MG63 (cell line): ENCODE measurements at regions not wholly inside any gene's neighbourhood (a gene's known extent, or its start where the extent isn't known, plus 50 kb on each side); places are given as distances from the start of the nearest gene placed in this dataset.

ENCODE experiments used
- DNase-seq: peaks from one replicate; pipeline ENCODE4 v3.0.0-alpha.2; 2020
- H3K27me3 ChIP-seq: fragments of 250-450 bp; sonication (Bioruptor Pico); 2 replicates; pipeline ENCODE4 v1.5.1; 2020; ENCODE audit warnings: mild to moderate bottlenecking, moderate library complexity
- H3K36me3 ChIP-seq: fragments of 250-450 bp; sonication (Bioruptor Pico); 2 replicates; pipeline ENCODE4 v1.5.1; 2020; ENCODE audit warnings: mild to moderate bottlenecking, moderate library complexity
- H3K4me3 ChIP-seq: fragments of 250-450 bp; sonication (Bioruptor Pico); 2 replicates; pipeline ENCODE4 v1.5.1; 2020; ENCODE audit warnings: mild to moderate bottlenecking, moderate library complexity
- H3K9me3 ChIP-seq: fragments of 250-450 bp; sonication (Bioruptor Pico); 2 replicates; pipeline ENCODE4 v1.5.1; 2020; ENCODE audit warnings: mild to moderate bottlenecking, moderate library complexity

- Histone ChIP-seq H3K4me3 (no peak overlapping the region), H3K27me3 (peaks cover 7% of the 10 kb centered on the region), H3K9me3 (0 out of 2 replicates have a peak, but pooled peaks cover 2% of the 10 kb centered on the region), H3K36me3 (no peaks in the 10 kb centered on the region)
- no peak for DNase-seq
Observed at GRCh38 chr20:52619101-52619500, 353.1 kb upstream of the TSHZ2 start.

GRCh38 chr20:52616629-52617028, 355.5 kb upstream of the TSHZ2 start:
- Histone ChIP-seq H3K36me3 (no peaks in the 10 kb centered on the region), H3K9me3 (0 out of 2 replicates have a peak, but pooled peaks cover 2% of the 10 kb centered on the region), H3K4me3 (no peak overlapping the region), H3K27me3 (peaks cover 7% of the 10 kb centered on the region)
- no peak for DNase-seq

DNA sequence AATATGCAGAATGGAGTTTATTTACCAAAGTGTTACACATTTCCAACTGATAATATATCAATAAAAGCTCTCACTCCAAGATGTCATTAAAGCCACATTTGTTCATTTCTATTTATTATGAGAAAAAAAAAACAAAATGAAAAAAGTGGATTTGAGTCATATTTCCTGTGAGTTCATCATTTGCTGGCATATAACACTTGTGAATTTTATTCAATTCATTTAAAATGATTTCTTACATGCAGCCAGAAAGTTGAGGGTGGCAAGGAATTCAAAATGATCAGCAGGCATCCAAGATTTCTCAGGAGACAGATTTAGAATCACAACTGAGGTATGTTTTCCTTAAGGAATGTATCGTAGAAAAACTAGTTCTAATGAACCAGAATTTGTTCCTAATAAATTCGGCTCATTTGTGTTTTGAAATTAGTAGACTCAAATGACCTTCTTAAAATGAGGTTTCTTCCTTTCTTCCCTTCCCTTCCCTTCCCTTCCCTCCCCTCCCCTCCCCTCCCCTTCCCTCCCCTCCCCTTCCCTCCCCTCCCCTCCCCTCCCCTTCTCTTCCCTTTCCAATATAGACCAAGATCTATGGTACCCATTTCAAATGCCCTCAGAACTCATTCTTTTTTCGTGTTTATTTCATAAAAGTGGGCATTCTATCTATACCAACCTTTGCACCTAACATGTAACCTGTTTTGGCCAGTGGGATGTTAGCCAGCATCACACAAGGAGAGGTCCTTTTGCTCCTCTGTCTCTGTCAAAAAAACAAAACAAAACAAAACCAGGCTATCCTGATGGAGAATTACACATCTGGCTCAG, 357.9 kb upstream of the TSHZ2 start:
- Histone ChIP-seq H3K27me3 (peaks cover 7% of the 10 kb centered on the region), H3K36me3 (no peaks in the 10 kb centered on the region), H3K9me3 (0 out of 2 replicates have a peak, but pooled peaks cover 2% of the 10 kb centered on the region), H3K4me3 (no peak overlapping the region)
- no peak for DNase-seq

DNA sequence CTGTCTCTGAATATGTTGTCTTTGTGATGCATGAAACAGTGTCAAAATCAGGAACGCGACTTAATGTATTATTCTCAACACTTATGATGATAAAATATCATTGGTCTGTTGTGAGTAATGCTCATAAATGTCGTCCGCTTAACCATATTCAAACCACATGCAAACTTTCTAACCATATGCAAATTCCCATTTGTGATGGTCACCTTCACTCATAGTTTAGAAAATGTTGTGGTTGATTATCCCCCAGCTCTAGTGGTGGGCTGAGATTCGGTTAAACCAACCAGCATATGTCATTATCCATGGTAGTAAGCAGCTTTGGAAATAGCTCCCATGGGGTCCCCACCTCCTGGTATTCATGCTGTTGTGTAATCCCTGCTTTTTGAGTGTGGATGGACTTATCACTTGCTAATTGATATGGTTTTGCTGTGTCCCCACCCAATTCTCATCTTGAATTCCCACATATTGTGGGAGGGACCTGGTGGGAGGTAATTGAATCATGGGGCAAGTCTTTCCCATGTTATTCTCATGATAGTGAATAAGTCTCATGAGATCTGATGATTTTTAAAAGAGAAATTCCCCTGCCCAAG, 360.0 kb upstream of the TSHZ2 start:
- Histone ChIP-seq H3K36me3 (no peaks in the 10 kb centered on the region), H3K9me3 (0 out of 2 replicates have a peak, but pooled peaks cover 2% of the 10 kb centered on the region)

DNA sequence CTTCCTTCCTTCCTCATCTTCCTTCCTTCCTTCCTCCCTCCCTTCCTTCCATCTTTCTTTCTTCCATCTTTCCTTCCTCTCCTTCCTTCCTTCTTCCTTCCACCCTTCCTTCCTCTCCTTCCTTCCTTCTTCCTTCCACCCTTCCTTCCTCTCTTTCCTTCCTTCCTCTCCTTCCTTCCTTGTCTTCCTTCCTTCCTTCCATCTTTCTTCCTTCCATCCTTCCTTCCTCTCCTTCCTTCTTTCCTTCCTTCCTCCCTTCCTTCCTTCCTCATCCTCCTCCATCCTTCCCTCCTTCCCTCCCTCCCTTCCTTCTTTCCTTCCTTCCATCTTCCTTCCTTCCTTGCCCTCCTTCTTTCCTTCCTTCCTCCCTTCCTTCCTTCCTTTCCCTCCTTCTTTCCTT, 361.4 kb upstream of the TSHZ2 start:
- no peaks in the 10 kb centered on the region for H3K36me3 ChIP-seq
- H3K9me3 ChIP-seq = 0 out of 2 replicates have a peak, but pooled peaks cover 2% of the 10 kb centered on the region
- DNase-seq = no peak
- H3K4me3 ChIP-seq = no peak overlapping the region
- peaks cover 6% of the 10 kb centered on the region for H3K27me3 ChIP-seq

More for the DNA sequence above, 360.0 kb upstream of the TSHZ2 start:
- Histone ChIP-seq H3K27me3 (peaks cover 7% of the 10 kb centered on the region), H3K4me3 (no peak overlapping the region)
- no peak for DNase-seq

- no peaks in the 10 kb centered on the region for H3K36me3 ChIP-seq
- H3K27me3 ChIP-seq = no peaks in the 10 kb centered on the region; the same call in 1 of the 2 replicates
- H3K9me3 ChIP-seq = no peaks in the 10 kb centered on the region
- H3K4me3 ChIP-seq = no peak overlapping the region
- no peak for DNase-seq
Observed at GRCh38 chr20:52601295-52601971, 370.7 kb upstream of the TSHZ2 start.

- H3K36me3 ChIP-seq = no peaks in the 10 kb centered on the region
- no peaks in the 10 kb centered on the region for H3K27me3 ChIP-seq
- no peak overlapping the region for H3K4me3 ChIP-seq
- DNase-seq = no peak
- H3K9me3 ChIP-seq = no peaks in the 10 kb centered on the region
Observed at GRCh38 chr20:52596256-52596655, 375.9 kb upstream of the TSHZ2 start.

DNA sequence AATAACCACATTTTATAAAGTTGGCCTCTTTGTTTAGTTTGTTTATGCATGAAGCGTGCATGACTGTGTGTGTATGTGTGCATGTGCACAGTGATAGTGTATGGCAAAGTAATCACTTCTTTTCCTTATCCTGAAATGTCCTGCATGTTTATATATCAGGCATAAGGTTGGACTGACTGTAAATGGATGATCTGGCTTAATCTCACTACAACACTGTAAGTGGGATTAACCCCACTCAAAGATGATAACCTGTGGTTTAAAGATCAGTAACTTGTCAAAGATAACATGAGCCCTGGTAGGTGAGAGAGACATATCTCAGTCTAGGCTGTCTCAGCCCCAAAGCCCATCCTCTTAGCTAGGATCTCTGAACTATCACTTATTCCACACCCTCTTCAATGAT, 376.6 kb upstream of the TSHZ2 start:
- no peaks in the 10 kb centered on the region for H3K27me3 ChIP-seq
- no peak overlapping the region for H3K4me3 ChIP-seq
- H3K36me3 ChIP-seq = no peaks in the 10 kb centered on the region
- H3K9me3 ChIP-seq = no peaks in the 10 kb centered on the region
- no peak for DNase-seq

DNA sequence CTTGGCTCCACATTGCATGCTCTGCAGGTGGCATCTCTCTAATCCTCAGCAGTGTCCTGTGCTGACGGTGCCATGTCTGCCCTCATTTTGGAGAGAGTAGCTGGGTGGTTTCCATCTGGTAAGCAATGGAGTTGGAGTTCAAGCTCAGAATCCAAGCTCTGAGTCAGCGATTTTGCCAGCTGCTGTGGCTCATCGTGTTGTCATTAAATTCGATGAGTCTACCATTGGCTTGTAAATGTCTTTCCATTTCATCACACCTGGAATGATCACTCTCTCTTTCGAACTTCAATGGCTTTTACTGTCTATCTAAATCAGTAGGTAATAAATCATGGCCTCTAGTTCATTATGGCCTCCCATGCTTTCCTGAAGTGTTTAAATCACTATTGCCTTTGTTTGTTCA, 378.5 kb upstream of the TSHZ2 start:
- Histone ChIP-seq H3K27me3 (no peaks in the 10 kb centered on the region), H3K9me3 (no peaks in the 10 kb centered on the region), H3K36me3 (no peaks in the 10 kb centered on the region), H3K4me3 (no peak overlapping the region)
- DNase-seq = no peak

DNA sequence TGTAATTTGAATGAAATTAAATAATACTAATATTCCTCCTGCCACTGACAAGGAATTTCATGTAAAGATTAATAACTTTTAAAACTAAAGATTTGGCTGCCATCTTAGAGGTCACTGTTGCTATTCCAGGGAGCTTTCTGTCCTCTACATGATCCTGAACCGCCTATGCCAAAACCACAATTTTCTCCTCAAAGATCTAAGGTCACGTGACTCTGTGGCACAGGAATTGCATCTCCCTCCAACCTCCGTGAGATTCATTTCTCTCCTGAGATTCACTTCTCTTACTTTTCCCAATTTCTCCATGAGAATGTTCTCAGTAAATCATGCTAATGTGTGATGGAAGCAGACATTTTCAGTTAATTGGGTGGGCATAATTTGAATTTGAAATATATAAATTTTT, 379.6 kb upstream of the TSHZ2 start:
- Histone ChIP-seq H3K36me3 (no peaks in the 10 kb centered on the region), H3K27me3 (no peaks in the 10 kb centered on the region; the same call in 1 of the 2 replicates)

DNA sequence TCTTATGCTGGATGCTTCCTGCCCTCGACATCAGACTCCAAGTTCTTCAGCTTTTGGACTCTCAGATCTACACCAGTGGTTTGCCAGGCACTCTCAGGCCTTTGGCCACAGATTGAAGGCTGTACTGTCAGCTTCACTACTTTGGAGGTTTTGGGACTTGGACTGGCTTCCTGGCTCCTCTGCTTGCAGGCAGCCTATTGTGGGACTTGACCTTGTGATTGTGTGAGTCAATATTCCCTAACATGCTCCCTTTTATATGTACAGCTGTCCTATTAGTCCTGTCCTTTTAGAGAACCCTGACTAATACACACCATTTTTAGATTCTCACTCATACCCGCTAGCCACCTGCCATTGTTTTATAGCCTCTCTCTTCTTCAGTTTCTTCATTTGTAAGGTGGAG, 382.1 kb upstream of the TSHZ2 start:
- H3K4me3 ChIP-seq = no peak overlapping the region
- H3K27me3 ChIP-seq = no peaks in the 10 kb centered on the region; the same call in 1 of the 2 replicates
- DNase-seq = no peak
- no peaks in the 10 kb centered on the region for H3K9me3 ChIP-seq
- H3K36me3 ChIP-seq = no peaks in the 10 kb centered on the region

More for the DNA sequence above, 379.6 kb upstream of the TSHZ2 start:
- DNase-seq = no peak
- Histone ChIP-seq H3K9me3 (no peaks in the 10 kb centered on the region), H3K4me3 (no peak overlapping the region)

GRCh38 chr20:52589251-52589812, 382.8 kb upstream of the TSHZ2 start:
- H3K27me3 ChIP-seq = no peaks in the 10 kb centered on the region; the same call in 1 of the 2 replicates
- no peaks in the 10 kb centered on the region for H3K36me3 ChIP-seq
- no peak overlapping the region for H3K4me3 ChIP-seq
- no peaks in the 10 kb centered on the region for H3K9me3 ChIP-seq
- DNase-seq = no peak

DNA sequence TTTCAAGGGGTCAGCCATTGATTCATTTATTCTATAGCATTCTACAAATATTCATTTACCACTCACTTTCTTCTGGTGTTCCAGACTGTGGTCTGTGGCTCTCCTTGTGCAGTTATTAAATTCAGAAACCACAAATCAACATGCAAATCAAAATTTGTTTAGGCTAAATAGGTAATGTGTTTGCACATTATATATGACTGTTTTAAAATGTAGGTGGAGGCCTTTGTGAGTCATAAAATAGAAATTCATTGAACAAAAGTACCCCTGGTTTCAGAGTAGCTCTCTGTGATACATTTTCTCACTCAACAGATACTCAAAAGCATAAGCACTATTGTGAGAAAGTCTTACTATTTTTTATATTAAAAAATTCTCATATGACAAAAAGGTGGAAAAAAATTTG, 385.5 kb upstream of the TSHZ2 start:
- H3K36me3 ChIP-seq = no peaks in the 10 kb centered on the region
- no peaks in the 10 kb centered on the region for H3K9me3 ChIP-seq
- H3K27me3 ChIP-seq = no peaks in the 10 kb centered on the region; the same call in 1 of the 2 replicates
- no peak overlapping the region for H3K4me3 ChIP-seq
- no peak for DNase-seq

- no peaks in the 10 kb centered on the region for H3K9me3 ChIP-seq
- no peaks in the 10 kb centered on the region for H3K36me3 ChIP-seq
- no peaks in the 10 kb centered on the region; the same call in 1 of the 2 replicates for H3K27me3 ChIP-seq
- no peak for DNase-seq
- H3K4me3 ChIP-seq = no peak overlapping the region
Observed at GRCh38 chr20:52585333-52585732, 386.8 kb upstream of the TSHZ2 start.

DNA sequence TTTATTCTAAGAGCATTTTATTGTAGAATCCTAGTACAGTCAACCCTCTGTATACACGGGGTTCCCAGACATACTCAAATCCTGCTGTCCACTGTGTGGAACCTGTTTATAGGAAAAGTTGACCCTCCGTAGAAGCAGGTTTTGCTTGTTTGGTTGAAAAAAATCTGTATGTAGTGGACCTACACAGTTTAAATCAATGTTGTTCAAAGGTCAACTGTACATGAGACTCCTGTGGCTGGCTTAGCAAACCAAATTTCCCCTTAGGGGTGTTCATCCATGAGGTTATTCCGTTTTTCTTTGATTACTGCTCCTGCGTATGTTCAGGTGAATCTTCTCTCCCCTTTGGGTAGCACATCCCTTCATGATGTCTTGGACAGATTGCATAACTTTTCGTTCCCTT, 387.0 kb upstream of the ZFP64 start:
- no peaks in the 10 kb centered on the region for H3K27me3 ChIP-seq
- H3K9me3 ChIP-seq = no peaks in the 10 kb centered on the region
- H3K36me3 ChIP-seq = no peaks in the 10 kb centered on the region
- no peak for DNase-seq
- H3K4me3 ChIP-seq = no peak overlapping the region

DNA sequence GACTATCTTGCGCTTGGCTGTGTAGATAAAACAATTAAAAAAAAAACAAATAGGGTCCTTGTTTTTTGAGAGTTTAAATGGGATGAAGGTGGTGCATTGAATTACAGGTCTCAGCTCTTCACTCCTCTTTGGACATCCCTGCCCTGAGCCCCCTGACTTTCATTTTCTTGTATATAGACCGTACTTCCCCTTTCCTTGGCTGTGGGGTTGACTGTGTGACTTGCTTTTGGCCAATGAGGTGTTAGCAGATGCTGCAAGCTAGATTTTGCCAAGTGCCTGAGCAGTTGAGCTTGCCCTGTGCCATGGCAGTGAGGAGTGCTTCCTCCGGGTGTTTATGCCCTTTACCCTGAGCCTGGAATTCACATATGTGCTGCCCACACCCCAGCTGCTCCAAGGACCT, 386.1 kb upstream of the ZFP64 start:
- no peaks in the 10 kb centered on the region for H3K27me3 ChIP-seq

DNA sequence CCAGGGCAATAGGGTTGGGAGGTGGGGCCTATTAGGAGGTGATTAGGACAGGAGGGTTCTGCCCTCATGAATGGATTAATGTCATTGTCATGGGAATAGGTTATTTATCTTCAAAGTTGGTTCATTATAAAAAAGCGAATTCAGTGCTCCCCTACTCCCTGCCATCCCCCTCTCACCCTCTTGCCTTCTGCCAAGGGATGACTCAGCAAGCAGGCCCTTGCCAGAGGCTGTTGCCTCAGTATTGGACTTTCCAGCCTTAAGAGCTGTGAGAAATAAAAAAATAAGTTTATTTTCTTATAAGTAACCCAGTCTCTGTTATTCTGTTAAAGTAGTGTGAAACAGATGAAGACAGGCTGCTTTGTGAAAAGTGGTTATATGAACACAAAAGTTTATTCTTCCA, 381.1 kb upstream of the ZFP64 start:
- H3K27me3 ChIP-seq = no peaks in the 10 kb centered on the region
- peak; percentile 14 for DNase-seq
- no peak overlapping the region for H3K4me3 ChIP-seq
- H3K9me3 ChIP-seq = no peaks in the 10 kb centered on the region
- no peaks in the 10 kb centered on the region for H3K36me3 ChIP-seq

More for the DNA sequence above, 386.1 kb upstream of the ZFP64 start:
- no peaks in the 10 kb centered on the region for H3K9me3 ChIP-seq
- H3K36me3 ChIP-seq = no peaks in the 10 kb centered on the region
- DNase-seq = no peak
- no peak overlapping the region for H3K4me3 ChIP-seq
